ENCODE measurements at regions not wholly inside any gene's neighbourhood (a gene's known extent, or its start where the extent isn't known, plus 50 kb on each side); places are given as distances from the start of the nearest gene placed in this dataset.
"Not testable (repeated sequence)": the region's sequence is repeated elsewhere in the genome, so short reads cannot be mapped to it uniquely, and the experiment has no call there.

GRCh38 chr9:62684833-62685647 lies 1495.2 kb downstream of the SPATA31A7 start:
- POLR2A ChIA-PET (ENCODE audit: unreplicated experiment), result not testable (repeated sequence)

DNA sequence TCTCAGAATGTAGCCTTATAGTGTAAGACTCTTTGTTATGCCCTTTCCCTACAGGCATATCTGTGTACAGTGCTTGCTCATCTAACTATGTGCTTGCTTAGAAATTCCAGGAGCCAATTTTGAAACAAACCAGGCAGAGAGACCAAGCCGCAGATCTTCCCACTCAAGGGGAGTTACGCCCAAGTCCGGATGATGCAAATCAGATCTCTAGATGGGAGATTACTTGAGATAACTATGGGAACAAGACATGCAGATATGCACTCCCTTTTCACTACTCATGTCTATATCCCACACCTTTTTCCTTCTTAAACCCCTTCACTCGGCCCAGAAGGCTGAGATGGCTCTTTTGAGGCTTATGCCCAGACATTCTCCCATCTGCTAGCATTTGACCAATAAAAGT lies 1496.5 kb downstream of the SPATA31A7 start:
- H3K9me2 ChIP-seq (ENCODE audit: insufficient read depth); H2AFZ ChIP-seq; H3K27ac ChIP-seq; POLR2A ChIA-PET (ENCODE audit: unreplicated experiment); H3K36me3 ChIP-seq (ENCODE audit: low read depth); H3F3A ChIP-seq (ENCODE audit: insufficient read depth, low read depth); H3K79me2 ChIP-seq (ENCODE audit: low read depth); CTCF ChIA-PET; H3K4me1 ChIP-seq (replicated peaks; ENCODE audit: insufficient read depth); DNase-seq; H3K27me3 ChIP-seq (ENCODE audit: insufficient read depth, low read depth); H3K4me2 ChIP-seq; H3K9me3 ChIP-seq (ENCODE audit: insufficient read depth, low read depth); H4K20me1 ChIP-seq (ENCODE audit: insufficient read depth); intact Hi-C loops (cut with micrococcal nuclease; ENCODE audit: unreplicated experiment); BruUV-seq (replicated peaks); H3K4me3 ChIP-seq: not testable (repeated sequence)

More at GRCh38 chr9:62684833-62685647, 1495.2 kb downstream of the SPATA31A7 start:
- CTCF ChIA-PET; H3K9me2 ChIP-seq (ENCODE audit: insufficient read depth); BruUV-seq (replicated peaks); H4K20me1 ChIP-seq (ENCODE audit: insufficient read depth); H3K9me3 ChIP-seq (ENCODE audit: insufficient read depth, low read depth); H3K4me3 ChIP-seq; H3K4me2 ChIP-seq; intact Hi-C loops (cut with micrococcal nuclease; ENCODE audit: unreplicated experiment); H3K27ac ChIP-seq; H3F3A ChIP-seq (ENCODE audit: insufficient read depth, low read depth); H3K27me3 ChIP-seq (ENCODE audit: insufficient read depth, low read depth); H3K79me2 ChIP-seq (ENCODE audit: low read depth); H3K36me3 ChIP-seq (ENCODE audit: low read depth); H3K4me1 ChIP-seq (replicated peaks; ENCODE audit: insufficient read depth); DNase-seq; H2AFZ ChIP-seq: not testable (repeated sequence)

DNA sequence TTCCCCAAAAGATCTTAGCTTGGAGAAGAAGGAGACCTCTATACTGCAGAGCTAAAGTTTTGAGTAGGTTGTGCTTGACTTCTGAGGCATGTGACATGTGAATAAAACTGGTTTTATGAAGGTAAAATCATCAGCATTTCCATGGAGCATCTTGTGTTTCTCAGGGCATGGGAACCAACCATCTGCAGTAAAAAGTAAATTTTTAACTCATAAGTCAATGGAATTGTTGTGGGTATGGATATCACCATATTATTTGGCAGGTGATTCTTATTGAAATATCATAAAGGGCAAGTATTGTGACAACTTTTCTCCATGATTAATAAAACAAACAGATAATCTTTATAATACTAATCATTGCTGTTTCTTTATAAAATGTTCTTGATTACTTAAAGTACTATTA lies 1503.2 kb downstream of the SPATA31A7 start:
- H3F3A ChIP-seq (ENCODE audit: insufficient read depth, low read depth); H3K9me3 ChIP-seq (ENCODE audit: insufficient read depth, low read depth); POLR2A ChIA-PET (ENCODE audit: unreplicated experiment); H3K4me3 ChIP-seq; H3K4me2 ChIP-seq; H3K27ac ChIP-seq; intact Hi-C loops (cut with micrococcal nuclease; ENCODE audit: unreplicated experiment); BruUV-seq (replicated peaks); H3K9me2 ChIP-seq (ENCODE audit: insufficient read depth); H2AFZ ChIP-seq; H4K20me1 ChIP-seq (ENCODE audit: insufficient read depth); CTCF ChIA-PET; H3K27me3 ChIP-seq (ENCODE audit: insufficient read depth, low read depth); H3K79me2 ChIP-seq (ENCODE audit: low read depth); H3K4me1 ChIP-seq (replicated peaks; ENCODE audit: insufficient read depth); H3K36me3 ChIP-seq (ENCODE audit: low read depth); DNase-seq: not testable (repeated sequence)

- H2AFZ ChIP-seq; H3K36me3 ChIP-seq (ENCODE audit: low read depth); H3K4me3 ChIP-seq; DNase-seq; POLR2A ChIA-PET (ENCODE audit: unreplicated experiment); H3K9me3 ChIP-seq (ENCODE audit: insufficient read depth, low read depth); H3K27me3 ChIP-seq (ENCODE audit: insufficient read depth, low read depth); H3K4me1 ChIP-seq (replicated peaks; ENCODE audit: insufficient read depth); intact Hi-C loops (cut with micrococcal nuclease; ENCODE audit: unreplicated experiment); H3F3A ChIP-seq (ENCODE audit: insufficient read depth, low read depth); CTCF ChIA-PET; H3K27ac ChIP-seq; H3K9me2 ChIP-seq (ENCODE audit: insufficient read depth); H3K79me2 ChIP-seq (ENCODE audit: low read depth); BruUV-seq (replicated peaks); H4K20me1 ChIP-seq (ENCODE audit: insufficient read depth); H3K4me2 ChIP-seq: not testable (repeated sequence)
These were observed 1521.5 kb downstream of the SPATA31A7 start for GRCh38 chr9:62711317-62711716.

- H3K27me3 ChIP-seq (ENCODE audit: insufficient read depth, low read depth); H3K4me2 ChIP-seq; H3K4me3 ChIP-seq; H3K27ac ChIP-seq; H2AFZ ChIP-seq; H3K79me2 ChIP-seq (ENCODE audit: low read depth); DNase-seq; H3K9me3 ChIP-seq (ENCODE audit: insufficient read depth, low read depth); BruUV-seq (replicated peaks); H3K36me3 ChIP-seq (ENCODE audit: low read depth); intact Hi-C loops (cut with micrococcal nuclease; ENCODE audit: unreplicated experiment); H3F3A ChIP-seq (ENCODE audit: insufficient read depth, low read depth); POLR2A ChIA-PET (ENCODE audit: unreplicated experiment); H3K9me2 ChIP-seq (ENCODE audit: insufficient read depth); H3K4me1 ChIP-seq (replicated peaks; ENCODE audit: insufficient read depth); CTCF ChIA-PET; H4K20me1 ChIP-seq (ENCODE audit: insufficient read depth): not testable (repeated sequence)
These were observed 1535.7 kb downstream of the SPATA31A7 start for GRCh38 chr9:62725580-62725979.

DNA sequence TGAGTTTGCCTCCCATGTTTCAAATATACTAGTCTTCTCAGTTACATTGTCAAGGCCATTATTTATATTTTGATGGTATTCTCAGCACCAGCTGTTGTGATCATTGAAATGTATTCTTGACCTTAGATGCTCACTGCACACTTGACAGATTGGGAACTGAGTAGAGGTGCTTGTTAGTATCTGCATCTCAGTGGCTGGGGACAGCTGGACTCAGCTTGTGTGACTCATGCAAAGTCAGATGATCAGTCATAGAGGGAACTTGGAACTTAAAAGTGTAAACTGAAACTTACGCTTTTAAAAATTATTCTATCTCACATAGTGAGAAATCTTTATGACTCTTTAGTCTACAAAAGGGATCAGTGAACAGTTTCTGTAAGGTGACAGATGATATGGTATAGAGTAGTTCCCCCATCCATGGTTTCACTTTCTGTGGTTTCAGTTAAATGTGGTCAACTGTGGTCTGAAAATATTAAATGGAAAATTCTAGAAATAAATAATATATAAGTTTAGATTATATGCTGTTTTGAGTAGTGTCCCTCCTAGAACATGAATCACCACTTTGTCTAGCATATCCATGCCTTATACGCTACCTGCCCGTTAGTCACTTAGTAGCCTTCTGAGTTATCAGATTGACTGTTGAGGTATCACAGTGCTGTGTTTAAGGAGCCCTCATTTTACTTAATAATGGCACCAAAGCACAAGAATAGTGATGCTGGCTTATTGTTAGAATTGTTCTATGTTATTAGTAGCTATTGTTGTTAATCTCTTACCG lies 1540.6 kb downstream of the SPATA31A7 start:
- CTCF ChIA-PET; BruUV-seq (replicated peaks); H3K4me2 ChIP-seq; intact Hi-C loops (cut with micrococcal nuclease; ENCODE audit: unreplicated experiment); H3K9me3 ChIP-seq (ENCODE audit: insufficient read depth, low read depth); H3K27me3 ChIP-seq (ENCODE audit: insufficient read depth, low read depth); H3K4me1 ChIP-seq (replicated peaks; ENCODE audit: insufficient read depth); H2AFZ ChIP-seq; POLR2A ChIA-PET (ENCODE audit: unreplicated experiment); H3K9me2 ChIP-seq (ENCODE audit: insufficient read depth); H3F3A ChIP-seq (ENCODE audit: insufficient read depth, low read depth); H3K79me2 ChIP-seq (ENCODE audit: low read depth); H3K4me3 ChIP-seq; H3K36me3 ChIP-seq (ENCODE audit: low read depth); DNase-seq; H4K20me1 ChIP-seq (ENCODE audit: insufficient read depth); H3K27ac ChIP-seq: not testable (repeated sequence)

- CTCF ChIA-PET; H3K4me2 ChIP-seq; H3K4me1 ChIP-seq (replicated peaks; ENCODE audit: insufficient read depth); H3K36me3 ChIP-seq (ENCODE audit: low read depth); H3K9me2 ChIP-seq (ENCODE audit: insufficient read depth); H3K4me3 ChIP-seq; H3K27ac ChIP-seq; DNase-seq; H3K27me3 ChIP-seq (ENCODE audit: insufficient read depth, low read depth); H3K9me3 ChIP-seq (ENCODE audit: insufficient read depth, low read depth); BruUV-seq (replicated peaks); POLR2A ChIA-PET (ENCODE audit: unreplicated experiment); H2AFZ ChIP-seq; H3F3A ChIP-seq (ENCODE audit: insufficient read depth, low read depth); H4K20me1 ChIP-seq (ENCODE audit: insufficient read depth); H3K79me2 ChIP-seq (ENCODE audit: low read depth); intact Hi-C loops (cut with micrococcal nuclease; ENCODE audit: unreplicated experiment): not testable (repeated sequence)
These were observed 1541.2 kb downstream of the SPATA31A7 start for GRCh38 chr9:62731015-62731414.

Measured in PC-9 (cell line).